HEK293T (cell line): ENCODE measurements at regions not wholly inside any gene's neighbourhood (a gene's known extent, or its start where the extent isn't known, plus 50 kb on each side); places are given as distances from the start of the nearest gene placed in this dataset.

Experiments used
- ARNT ChIP-seq: fragments of 450-650 bp; IDR thresholded peaks from 2 replicates; pipeline ENCODE4 v1.6.1; 2017; ENCODE audit warnings: mild to moderate bottlenecking
- BHLHE40 ChIP-seq: fragments of 450-650 bp; IDR thresholded peaks from 2 replicates; pipeline ENCODE4 v1.6.1; 2016; ENCODE audit warnings: mild to moderate bottlenecking, moderate library complexity, borderline replicate concordance
- ELF4 ChIP-seq: fragments of 450-650 bp; IDR thresholded peaks from 2 replicates; pipeline ENCODE4 v1.6.1; 2017; ENCODE audit warnings: antibody characterized with exemption
- FOXA1 ChIP-seq: fragments of 450-650 bp; IDR thresholded peaks from 2 replicates; pipeline ENCODE4 v1.6.1; 2016; ENCODE audit warnings: mild to moderate bottlenecking
- FOXM1 ChIP-seq: fragments of 450-650 bp; IDR thresholded peaks from 2 replicates; pipeline ENCODE4 v1.6.1; 2017; ENCODE audit warnings: mild to moderate bottlenecking, borderline replicate concordance
- HDGF ChIP-seq: fragments of 450-650 bp; IDR thresholded peaks from 2 replicates; pipeline ENCODE4 v1.6.1; 2017; ENCODE audit warnings: antibody characterized with exemption, borderline replicate concordance
- PKNOX1 ChIP-seq: fragments of 450-650 bp; IDR thresholded peaks from 2 replicates; pipeline ENCODE4 v1.6.1; 2016
- SUZ12 ChIP-seq: fragments of 450-650 bp; IDR thresholded peaks from 2 replicates; pipeline ENCODE4 v1.6.1; 2016; ENCODE audit warnings: mild to moderate bottlenecking
- ZNF384 ChIP-seq: fragments of 450-650 bp; IDR thresholded peaks from 2 replicates; pipeline ENCODE4 v1.6.1; 2016

DNA sequence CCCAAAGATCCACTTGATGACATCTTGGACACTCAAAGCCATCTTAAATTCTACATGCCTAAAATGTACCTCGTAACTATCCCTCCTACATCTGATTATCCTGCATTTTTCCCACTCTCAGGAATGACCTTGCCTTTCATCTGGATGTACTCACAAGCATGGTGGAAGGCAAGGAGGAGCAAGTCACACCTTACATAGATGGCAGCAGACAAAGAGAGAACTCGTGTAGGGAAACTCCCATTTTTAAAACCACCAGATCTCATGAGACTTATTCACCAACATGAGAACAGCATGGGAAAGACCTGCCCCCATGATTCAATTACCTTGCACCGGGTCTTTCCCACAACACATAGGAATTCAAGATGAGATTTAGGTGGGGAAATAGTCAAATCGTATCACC is 616.0 kb downstream of the MCTP2 start:
- TF ChIP-seq PKNOX1 (no peak), ELF4 (no peak), FOXA1 (no peak), BHLHE40 (no peak), FOXM1 (no peak), ZNF384 (no peak), HDGF (no peak), SUZ12 (no peak), ARNT (no peak)
